NCI-H748 (cell line): ENCODE measurements at regions not wholly inside any gene's neighbourhood (a gene's known extent, or its start where the extent isn't known, plus 50 kb on each side); places are given as distances from the start of the nearest gene placed in this dataset.
A peak's percentile ranks its signal among the peaks of the same experiment; 100 is the strongest.

Source experiments
- DNase-seq: peaks from one replicate; lab custom pipeline; 2025; ENCODE audit not compliant: unreplicated experiment; lab: John Stamatoyannopoulos, UW

DNA sequence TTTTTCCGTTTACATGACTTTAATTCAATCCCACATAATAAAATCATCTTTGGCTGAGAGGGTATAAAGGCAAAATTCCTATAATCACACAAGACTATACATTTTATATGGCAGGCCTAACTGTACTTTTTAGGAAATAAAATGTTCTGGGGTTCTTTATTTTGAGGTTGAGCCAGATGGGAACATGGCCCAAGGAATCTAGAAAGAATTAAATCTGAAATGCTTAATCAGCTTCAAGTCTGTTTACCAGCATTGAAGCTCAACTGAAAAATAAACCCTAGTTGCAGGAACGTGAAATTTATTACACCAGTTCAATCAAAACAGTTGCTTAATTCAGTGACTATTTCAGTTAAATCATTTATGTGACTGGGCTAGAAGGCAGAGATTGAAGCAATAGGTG, 191.0 kb upstream of the BTG1 start:
- no peak for DNase-seq

DNA sequence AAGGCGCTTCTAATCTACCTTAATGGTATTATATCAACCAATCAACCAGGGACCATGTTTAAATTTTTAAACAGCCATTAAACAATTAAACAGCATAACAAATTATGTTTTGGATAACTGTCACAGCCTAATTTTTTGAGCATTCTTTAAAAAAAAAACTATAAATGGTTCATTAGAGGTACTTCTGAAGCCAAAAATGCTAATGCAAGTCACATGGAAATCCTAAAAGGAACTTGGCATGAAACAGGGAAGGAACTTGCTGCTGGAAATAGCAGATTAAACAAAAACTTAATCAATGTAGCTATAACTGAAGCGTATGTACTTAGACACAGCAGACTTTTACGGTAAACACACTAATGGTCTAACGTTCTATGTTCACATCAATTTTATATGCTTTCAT, 190.2 kb upstream of the BTG1 start:
- no peak for DNase-seq

DNA sequence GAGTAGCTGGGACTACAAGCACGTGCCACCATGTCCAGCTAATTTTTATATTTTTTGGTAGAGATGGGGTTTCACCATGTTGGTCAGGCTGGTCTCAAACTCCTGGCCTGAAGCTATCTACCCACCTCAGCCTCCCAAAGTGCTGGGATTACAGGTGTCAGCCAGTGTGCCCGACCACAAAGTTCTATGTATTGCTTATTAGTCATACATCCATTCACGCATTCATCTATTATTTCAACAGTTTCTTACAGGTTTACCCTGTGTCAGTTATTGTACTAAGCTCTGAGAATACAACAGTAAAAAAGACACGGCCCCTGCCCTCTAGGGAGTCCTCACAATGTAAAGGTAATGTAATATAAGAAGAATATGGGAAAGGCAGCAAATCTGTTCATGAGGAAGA, 188.9 kb upstream of the BTG1 start:
- no peak for DNase-seq

DNA sequence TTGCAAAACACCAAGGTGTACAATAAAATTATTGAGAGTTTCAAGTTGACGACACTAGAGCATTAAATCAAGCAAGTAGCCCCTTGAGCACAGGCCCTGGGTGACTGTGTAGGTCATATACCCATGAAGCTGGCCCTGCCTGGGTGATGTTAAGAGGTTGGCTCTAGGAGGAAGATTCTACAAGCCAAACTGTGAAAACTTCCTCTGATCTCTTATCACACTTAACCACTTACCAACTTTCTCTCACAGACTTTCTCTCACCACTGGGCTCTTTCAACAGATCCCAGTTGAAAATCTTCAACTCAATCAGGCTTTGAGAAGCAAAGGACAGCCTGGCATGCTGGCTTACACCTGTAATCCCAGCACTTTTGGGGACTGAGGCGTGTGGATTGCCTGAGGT, 186.9 kb upstream of the BTG1 start:
- DNase-seq, result no peak

DNA sequence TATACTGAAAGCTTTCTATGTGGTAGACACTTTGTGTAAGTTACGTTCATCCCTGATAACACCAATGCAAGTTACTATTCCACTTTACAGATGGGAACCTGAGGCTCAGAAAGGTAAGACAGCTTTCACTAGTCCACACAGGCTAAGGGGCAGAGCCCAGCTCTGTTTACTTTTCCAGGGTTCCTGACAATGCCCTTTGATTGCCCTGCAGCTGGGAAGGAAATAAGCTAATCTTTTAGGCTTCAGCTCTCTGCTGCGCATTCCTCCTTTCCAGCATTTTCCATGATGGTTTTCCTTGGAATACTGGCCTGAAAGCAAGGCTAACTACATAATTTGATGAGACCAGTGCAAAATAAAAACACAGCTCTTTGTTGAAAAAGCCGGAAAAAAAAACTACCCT, 185.7 kb upstream of the BTG1 start:
- peak; percentile 57 for DNase-seq

DNA sequence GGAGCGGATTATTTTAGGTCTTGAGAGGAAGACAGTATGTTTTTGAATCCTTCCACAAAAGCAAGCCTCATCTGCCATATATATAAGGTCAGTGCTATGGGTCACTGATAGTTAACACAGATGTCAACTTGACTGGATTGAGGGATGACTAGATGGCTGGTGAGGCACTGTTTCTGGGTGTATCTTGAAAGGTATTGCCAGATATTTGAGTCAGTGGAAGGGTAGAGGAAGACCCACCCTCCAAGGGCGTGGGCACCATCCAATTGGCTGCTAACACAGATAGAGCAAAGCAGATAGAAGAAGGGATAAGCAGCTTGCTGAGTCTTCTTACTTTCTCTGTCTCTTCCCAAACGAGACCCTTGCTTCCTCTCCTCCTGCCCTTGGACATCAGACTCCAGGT, 185.0 kb upstream of the BTG1 start:
- no peak for DNase-seq

DNA sequence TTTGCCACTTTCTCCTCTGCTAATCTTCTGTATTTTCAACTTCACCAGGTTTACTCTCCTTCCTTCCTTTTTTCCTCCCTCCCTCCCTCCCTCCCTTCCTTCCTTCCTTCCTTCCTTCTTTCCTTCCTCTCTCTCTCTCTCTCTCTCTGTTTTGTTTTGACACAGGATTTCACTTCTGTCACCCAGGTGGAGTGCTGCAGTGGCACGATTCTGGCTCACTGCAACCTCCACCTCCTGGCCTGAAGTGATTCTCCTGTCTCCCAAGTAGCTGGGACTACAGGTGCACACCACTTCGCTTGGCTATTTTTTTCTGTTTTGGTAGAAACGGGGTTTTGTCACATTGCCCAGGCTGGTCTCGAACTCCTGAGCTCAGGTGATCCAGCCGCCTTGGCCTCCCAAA, 181.2 kb upstream of the BTG1 start:
- no peak for DNase-seq

DNA sequence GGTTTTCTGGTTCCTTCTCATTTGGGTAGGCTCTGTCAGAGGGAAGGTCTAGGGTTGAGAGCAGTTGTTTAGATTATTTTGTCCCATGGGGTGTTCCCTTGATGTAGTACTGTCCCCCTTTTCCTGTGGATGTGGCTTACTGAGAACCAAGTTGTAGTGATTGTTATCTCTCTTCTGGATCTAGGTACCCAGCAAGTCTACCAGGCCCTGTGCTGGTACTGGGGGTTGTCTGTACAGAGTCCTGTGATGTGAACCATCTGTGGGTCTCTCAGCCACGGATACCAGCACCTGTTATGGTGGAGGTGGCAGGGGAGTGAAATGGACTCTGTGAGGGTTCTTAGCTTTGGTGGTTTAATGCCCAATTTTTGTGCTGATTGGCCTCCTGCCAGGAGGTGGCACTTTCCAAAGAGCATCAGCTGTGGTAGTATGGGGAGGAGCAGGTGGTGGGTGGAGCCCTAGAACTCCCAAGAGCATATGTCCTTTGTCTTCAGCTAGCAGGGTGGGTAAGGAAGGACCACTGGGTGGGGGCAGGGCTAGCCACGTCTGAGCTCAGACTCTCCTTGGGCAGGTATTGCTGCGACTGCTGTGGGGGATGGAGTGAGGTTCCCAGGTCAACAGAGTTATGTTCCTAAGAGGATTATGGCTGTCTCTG, 179.3 kb upstream of the BTG1 start:
- DNase-seq, result peak; percentile 61

DNA sequence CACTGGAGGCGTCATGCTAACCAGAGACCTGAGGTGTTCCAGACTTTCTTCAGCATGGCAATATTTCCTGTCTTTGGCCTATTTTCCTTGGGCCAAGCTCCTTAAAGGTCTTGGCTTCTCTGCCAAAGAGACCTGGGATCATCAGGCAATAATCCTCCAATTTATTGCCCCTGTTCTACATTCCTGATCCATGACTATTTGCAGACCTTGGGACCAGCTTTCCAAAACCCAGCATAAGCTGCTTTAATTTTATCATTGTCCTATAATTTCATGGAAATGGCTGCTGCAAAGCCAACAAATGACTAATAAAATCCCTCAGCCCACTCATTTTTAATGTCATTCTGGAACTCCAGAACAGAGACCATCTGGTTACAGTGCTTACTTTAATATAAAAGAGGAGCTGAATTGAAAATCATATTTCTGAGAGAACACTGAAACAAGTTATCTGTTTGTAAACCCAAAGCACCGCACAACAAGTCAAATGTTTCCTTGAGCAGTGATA, 166.9 kb upstream of the BTG1 start:
- DNase-seq, result no peak

DNA sequence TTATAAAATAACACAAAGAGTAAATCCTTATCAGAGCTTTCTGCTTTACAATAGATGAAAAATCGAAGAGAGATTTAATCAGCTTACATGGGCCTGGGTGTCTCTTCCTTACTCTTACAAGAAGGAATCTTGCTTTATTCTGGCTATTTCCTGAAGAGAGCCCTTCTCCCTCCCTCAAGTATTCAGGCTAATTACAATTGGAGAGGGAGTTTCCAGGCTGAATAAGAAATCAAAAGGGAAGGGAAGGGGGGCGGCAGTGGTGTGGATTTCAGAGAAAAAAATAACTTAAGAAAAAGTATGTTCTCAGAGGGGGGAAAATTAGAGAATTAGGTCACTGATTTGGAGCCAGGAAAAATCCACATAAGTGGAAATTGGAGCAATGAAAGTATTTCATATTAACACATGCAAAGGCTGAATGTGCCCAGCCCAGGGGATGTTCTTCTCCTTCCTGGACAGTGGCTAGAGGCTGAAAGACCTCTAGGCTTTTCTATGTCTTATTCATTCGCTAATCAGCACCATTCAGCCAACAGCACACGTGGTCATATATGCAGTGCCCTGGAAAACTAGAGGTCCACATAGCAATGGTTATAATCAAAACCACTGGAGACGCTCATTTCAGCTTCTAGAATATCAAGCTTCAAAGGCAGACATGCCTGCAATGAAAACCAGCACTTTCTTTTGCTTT, 158.9 kb upstream of the BTG1 start:
- no peak for DNase-seq

DNA sequence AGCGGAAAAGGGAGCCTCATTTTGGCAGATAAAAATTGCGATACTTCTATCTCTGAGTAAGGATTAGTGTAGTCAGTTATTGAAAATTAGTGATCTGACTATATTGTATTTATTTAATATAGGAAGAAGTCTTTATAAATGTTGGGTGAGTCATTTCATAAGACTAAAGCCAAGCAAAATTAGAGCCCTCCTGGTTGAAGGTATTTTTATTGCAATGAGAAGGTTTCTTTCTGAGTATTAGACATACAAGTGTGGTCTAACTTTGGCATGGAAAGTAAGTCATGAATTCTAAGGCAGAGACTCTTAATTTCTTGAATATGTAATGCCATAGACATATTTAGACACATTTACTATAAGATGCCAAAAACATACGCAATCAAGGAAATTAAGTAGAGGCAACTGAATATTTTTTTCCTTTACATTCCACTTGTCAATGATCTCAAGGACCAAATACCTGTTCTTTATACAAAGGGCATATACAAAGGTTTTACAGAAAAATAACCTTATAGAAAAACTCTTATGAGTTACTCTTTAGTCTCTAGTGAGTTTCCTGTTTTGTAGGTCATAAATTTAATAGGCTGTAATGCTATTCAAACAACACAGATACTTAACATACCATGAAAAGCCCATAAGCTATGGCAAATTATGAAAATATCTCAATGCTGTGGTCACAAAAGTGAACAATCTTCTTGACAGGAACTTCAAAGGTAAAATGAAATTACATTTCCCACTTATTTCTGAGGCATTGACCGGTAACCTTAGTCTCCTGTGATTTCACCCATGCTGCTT, 156.6 kb upstream of the BTG1 start:
- DNase-seq, result no peak

DNA sequence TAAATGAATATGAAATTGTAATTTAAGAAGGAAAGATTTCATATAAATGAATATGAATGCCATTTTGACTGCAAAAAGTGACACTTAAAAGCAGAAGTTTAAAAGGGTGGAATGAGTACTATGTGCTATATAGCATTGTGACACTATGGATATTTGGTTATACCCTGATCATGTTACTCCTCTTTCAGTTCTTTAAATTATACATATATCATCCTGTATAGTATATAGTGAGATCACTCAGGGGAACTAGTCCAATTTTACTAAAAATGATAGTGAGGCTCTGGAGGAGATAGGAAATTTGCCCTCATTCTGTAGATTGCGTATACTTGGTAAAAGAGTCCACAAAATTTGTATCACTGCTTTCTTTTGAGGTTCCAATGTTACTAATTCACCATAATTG, 155.7 kb upstream of the BTG1 start:
- DNase-seq, result no peak

DNA sequence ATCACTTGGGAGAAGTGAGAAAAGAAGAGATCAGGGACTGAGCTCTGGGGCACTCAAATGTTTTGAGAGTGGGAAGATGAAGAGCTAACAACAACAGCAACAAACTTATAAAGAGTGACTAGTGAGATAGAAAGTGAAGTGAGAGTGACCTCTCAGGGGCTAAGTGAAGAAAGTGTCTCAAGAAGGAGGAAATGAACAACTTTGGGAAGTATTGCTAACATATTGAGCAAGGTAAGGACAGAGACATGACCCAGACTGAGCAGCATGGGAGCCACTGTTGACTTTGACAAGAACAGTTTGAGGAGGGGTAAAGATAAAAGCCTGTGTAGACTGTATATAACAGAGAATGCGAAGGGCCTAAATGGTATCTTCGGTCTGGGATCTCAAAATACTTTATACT, 155.1 kb upstream of the BTG1 start:
- no peak for DNase-seq

DNA sequence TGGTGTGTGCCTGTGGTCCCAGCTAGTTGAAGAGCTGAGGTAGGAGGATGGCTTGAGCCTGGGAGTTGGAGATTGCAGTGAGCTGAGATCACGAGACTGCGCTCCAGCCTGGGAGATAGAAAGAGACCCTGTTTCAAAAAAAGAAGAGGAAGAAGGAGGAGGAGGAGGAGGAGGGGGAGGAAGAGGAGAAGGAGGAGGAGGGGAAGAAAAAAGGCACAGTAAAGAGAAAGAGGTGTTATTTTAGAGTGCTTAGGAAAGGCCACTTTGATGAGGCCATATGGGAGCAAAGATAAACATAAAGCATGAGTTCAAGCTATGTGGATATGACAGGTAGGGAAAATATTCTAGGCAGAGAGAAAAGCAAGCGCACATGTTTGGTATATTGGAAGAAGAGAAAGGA, 154.1 kb upstream of the BTG1 start:
- no peak for DNase-seq

DNA sequence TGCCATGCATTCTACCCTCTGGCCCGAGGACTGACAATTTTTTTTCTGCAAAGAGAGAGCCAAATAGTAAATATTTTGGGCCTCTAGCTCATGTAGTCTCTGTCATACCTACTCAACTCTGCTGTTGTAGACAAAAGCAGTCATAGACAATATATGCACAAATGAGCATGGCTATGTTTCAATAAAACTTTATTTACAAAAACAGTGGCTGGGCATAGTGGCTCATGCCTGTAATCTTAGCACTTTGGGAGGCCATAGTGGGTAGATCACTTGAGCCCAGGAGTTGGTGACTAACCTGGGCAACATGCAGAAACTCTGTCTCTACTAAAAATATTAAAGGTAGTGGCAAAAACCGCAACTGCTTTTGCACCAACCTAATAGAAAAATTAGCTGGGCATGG, 153.7 kb upstream of the BTG1 start:
- DNase-seq, result no peak

DNA sequence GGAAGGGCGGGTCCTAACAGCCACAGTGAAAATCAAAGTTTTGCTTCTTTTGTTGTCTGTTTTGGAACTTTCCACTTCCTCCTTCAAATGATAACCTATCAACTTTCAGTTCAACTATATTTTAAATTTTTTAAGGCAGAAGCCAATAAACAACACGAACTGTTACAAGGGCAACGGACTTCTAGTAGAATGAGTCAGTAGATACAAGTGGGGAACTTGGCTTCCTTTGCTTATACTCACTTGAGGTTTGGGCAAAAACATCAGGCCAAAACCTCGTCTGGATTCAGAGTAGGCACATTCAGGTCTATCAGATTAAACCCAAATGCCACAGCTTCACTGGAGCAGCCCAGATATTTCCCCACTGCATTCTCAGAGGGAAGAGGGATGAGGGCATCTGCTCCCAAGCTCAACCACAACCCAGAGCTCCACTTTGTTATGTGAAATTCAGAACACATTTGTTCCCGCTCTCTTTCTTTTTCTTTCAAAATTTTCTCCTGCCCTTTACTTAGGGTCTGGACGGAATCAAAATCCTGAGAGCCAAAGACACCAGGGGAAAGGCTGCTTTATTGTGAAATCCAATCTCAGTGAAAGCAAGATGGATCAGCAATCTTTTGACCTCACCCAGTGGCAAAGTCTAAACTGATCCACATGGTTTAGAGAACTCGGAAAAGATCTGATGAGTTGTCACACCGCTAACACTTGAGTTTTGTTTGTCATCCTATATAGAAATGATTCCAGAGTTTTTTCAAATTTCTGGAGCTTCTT, 152.5 kb upstream of the BTG1 start:
- no peak for DNase-seq

DNA sequence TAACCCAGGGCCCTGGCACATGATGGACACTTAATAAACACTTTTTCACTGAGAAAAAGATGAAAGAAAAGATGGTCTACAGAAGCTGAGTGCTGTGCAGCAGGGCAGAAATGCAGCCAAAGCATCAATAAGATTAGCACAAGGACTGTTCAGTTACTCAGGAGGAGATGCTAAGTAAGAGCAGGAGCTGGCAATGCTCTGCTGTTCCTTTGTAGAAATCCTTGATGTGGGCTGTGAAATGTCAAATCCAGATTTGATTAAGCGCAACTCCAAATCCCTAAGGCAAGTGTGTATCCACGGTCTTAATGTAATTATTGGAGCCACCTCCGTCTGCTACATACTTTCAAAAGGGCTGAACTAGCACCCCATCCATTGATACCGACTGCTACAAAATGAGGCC, 151.8 kb upstream of the BTG1 start:
- DNase-seq, result no peak

DNA sequence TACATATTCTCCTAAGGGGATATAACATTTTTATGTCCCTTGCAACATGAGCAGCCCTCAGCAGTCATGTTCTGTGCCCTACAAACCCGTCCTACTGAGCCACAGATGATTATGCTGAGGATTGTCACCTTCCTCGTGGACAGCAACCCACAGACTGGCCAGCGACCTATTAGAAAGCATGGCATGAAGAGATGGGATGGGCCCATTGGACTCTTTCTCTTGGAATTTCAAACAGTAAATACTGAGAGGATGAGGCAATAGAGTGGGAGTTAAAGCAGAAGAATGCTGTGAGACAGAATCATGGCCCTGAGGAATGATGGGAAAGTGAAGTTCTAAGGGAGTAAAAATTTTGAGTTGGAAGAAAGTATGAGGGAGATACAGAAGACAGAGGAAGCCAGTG, 149.9 kb upstream of the BTG1 start:
- DNase-seq, result no peak

DNA sequence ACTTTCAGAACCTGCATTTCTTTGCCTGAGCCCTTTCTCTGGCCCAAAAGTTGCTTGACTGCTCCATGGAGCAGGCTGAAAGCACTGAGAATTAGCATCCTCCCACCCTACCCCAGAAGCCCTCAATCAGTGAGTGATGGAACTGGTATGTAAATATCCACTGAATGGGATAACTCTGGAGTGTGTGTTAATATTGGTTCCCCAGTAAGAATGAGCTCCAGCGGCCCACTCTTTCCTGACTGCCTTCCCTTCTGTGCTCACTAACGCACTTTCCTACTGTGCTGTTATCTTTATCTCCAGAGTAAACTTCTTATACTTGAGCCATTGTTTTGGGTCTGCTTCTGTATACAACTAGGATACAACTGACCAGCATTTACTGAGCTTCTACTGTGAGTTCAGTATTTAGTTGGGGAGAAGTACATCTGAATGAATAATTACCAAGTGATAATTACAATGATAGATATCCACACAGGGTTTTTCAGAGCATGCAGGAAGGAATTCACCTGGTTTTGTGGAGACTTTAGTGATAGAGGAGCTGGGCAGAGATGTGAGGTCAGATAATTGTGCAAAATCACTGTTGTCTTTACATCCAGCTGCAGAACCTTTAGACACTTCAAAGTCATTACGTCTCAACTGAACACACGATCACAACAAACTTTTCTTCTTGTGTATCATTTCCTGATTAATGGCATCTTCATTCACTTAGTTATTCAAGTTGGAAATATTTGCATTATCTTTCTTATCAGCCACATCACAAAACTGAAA, 149.2 kb upstream of the BTG1 start:
- no peak for DNase-seq

DNA sequence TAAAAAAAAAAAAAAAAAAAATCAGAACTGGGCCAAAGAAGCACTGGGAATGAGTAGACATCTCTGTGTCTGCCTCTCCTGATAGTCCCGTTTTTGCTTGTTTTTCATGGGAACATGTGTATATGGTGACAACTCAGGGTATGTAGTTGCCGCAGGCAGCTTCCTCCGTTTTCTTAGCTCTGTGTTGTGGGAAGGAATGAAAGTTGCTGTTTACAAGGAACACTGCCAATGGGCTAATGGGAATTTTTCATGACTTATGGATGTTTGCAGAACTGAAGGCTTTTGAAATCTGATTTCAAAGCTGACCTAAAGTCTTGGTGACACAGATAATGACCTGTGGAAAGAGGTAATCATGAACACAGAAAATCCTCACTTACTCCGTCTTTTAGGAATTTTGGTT, 146.4 kb upstream of the BTG1 start:
- DNase-seq, result no peak

DNA sequence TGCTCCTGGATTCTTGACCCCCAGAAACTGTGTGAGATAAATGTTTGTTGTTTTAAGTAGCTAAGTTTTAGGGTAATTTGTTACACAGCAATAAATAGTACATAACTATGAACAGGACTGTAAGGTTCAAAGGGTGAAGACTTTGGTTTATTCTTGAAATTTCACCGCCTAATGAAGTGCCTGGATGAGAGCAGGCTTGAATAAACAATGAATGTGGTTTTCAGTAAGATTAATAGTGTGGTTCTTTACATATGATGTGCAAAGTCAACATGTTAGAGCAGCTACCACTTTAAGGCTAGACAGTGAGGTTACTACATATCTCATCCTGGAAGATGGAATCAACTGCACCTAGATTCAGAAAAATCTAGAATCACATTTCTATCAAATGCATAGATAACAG, 145.2 kb upstream of the BTG1 start:
- DNase-seq, result peak; percentile 28
